HFFc6 (cell line): ENCODE measurements at regions not wholly inside any gene's neighbourhood (a gene's known extent, or its start where the extent isn't known, plus 50 kb on each side); places are given as distances from the start of the nearest gene placed in this dataset.
"Not testable (repeated sequence)": the region's sequence is repeated elsewhere in the genome, so short reads cannot be mapped to it uniquely, and the experiment has no call there.

Experiments used
- DNase-seq: peaks from one replicate; pipeline ENCODE4 v3.0.0-alpha.2; 2018
- H3K27ac Mint-ChIP-seq: 2 replicates; pipeline ENCODE4 v1.8.0; 2020; ENCODE audit warnings: mild to moderate bottlenecking, mixed read lengths
- H3K27me3 Mint-ChIP-seq: 2 replicates; pipeline ENCODE4 v1.8.0; 2021; ENCODE audit warnings: mild to moderate bottlenecking, moderate library complexity, mixed read lengths; ENCODE audit not compliant: insufficient read depth
- H3K36me3 Mint-ChIP-seq: 2 replicates; pipeline ENCODE4 v1.8.0; 2021; ENCODE audit warnings: low read depth, mixed read lengths
- H3K4me1 Mint-ChIP-seq: 2 replicates; pipeline ENCODE4 v1.8.0; 2020; ENCODE audit warnings: low read depth, mixed read lengths
- H3K4me3 Mint-ChIP-seq: 2 replicates; pipeline ENCODE4 v1.8.0; 2020; ENCODE audit warnings: mild to moderate bottlenecking, moderate library complexity, mixed read lengths
- H3K9me3 Mint-ChIP-seq: 2 replicates; pipeline ENCODE4 v1.8.0; 2020; ENCODE audit warnings: mild to moderate bottlenecking, mixed read lengths
- CTCF ChIP-seq: fragments of 200-600 bp; sonication (generic); IDR thresholded peaks from 2 replicates; pipeline ENCODE4 v1.5.0; 2021; ENCODE audit warnings: antibody characterized with exemption, mild to moderate bottlenecking

DNA sequence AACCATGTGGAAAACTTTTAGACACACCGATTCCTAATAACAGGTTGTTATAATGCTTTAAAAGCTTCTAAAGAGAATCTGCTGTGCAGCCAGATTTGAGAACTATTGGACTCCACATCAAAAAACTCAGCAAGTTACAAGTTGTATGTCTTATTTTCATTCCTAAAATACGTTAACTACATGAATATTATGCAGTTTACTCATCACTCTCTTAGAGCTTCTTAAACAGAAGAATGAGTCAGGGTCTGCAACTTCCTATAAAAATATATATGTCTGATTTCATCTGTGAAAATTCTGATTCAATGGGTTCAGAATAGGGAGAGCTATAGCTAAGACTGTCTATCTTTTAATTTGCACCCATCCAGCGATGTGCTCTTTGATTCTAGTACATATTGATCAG is 244.2 kb upstream of the EPHA3 start:
- no peaks in the 10 kb centered on the region; the same call in 1 of the 2 replicates for H3K4me1 Mint-ChIP-seq
- no peak for TF ChIP-seq CTCF
- DNase-seq: no peak
- no peaks in the 10 kb centered on the region; the same call in 1 of the 2 replicates for H3K27me3 Mint-ChIP-seq
- no peak overlapping the region for H3K27ac Mint-ChIP-seq
- H3K36me3 Mint-ChIP-seq: no peaks in the 10 kb centered on the region; the same call in 1 of the 2 replicates
- H3K9me3 Mint-ChIP-seq: peaks cover 25% of the 10 kb centered on the region
- no peak overlapping the region for H3K4me3 Mint-ChIP-seq

DNA sequence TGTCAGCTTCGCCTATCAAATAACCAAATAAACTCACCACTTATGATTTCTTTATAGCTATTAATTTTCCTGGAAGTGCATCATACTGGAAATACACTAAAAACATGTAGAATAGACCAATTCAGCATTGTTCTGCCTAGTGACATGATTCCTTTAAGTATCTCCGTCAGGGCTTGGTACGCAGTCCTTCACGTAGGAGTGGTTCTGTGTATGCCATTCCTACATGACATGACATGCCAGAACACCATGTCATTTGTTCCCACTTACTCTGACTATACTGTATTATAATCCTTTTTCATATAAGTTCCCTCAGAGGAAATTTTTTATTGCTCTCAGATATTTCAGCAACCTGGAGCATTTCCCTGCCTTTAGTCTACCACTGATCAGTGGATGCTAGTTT is 230.7 kb upstream of the EPHA3 start:
- no peaks in the 10 kb centered on the region for H3K4me1 Mint-ChIP-seq
- DNase-seq: no peak
- no peak for TF ChIP-seq CTCF
- H3K36me3 Mint-ChIP-seq: no peaks in the 10 kb centered on the region
- H3K27ac Mint-ChIP-seq: no peak overlapping the region
- H3K9me3 Mint-ChIP-seq: peaks cover 5% of the 10 kb centered on the region; the same call in 1 of the 2 replicates
- H3K27me3 Mint-ChIP-seq: no peaks in the 10 kb centered on the region
- H3K4me3 Mint-ChIP-seq: no peak overlapping the region

DNA sequence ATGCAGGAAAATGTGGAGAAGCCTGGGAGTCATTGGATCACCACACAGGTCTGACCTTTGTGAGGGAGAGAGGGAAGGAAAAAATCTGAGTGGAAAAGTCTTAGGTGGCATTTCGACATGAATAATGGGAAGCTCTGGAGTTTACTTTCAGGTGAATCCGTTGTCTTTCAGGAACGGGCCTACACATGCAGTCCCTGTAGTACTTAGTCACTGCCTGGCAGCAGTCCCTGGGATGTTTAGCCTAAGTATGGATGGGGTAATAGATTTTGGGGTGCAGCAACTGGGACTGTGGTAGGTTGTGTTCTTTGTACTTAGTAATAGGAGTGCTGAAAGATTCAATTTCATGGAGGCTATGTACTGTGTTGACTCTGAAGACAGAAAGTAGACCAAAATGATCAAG is 227.5 kb upstream of the EPHA3 start:
- H3K27ac Mint-ChIP-seq: no peak overlapping the region
- H3K4me1 Mint-ChIP-seq: no peaks in the 10 kb centered on the region
- no peaks in the 10 kb centered on the region for H3K27me3 Mint-ChIP-seq
- peaks cover 5% of the 10 kb centered on the region; the same call in 1 of the 2 replicates for H3K9me3 Mint-ChIP-seq
- no peaks in the 10 kb centered on the region for H3K36me3 Mint-ChIP-seq
- no peak for TF ChIP-seq CTCF
- H3K4me3 Mint-ChIP-seq: no peak overlapping the region
- DNase-seq: no peak

- H3K9me3 Mint-ChIP-seq: peaks cover 13% of the 10 kb centered on the region; the same call in 1 of the 2 replicates
- DNase-seq: no peak
- no peak overlapping the region for H3K27ac Mint-ChIP-seq
- H3K4me3 Mint-ChIP-seq: no peak overlapping the region
- no peaks in the 10 kb centered on the region for H3K4me1 Mint-ChIP-seq
- H3K36me3 Mint-ChIP-seq: no peaks in the 10 kb centered on the region
- no peaks in the 10 kb centered on the region for H3K27me3 Mint-ChIP-seq
- no peak for TF ChIP-seq CTCF
Measured at GRCh38 chr3:88882121-88882520, 225.3 kb upstream of the EPHA3 start.

GRCh38 chr3:88886624-88887023 is 220.8 kb upstream of the EPHA3 start:
- not testable (repeated sequence) for H3K27ac Mint-ChIP-seq, H3K27me3 Mint-ChIP-seq, H3K4me1 Mint-ChIP-seq, H3K4me3 Mint-ChIP-seq, H3K36me3 Mint-ChIP-seq, DNase-seq
- H3K9me3 Mint-ChIP-seq: peaks cover 22% of the 10 kb centered on the region

- Mint-ChIP-seq H3K4me3 (no peak overlapping the region), H3K27me3 (no peaks in the 10 kb centered on the region), H3K4me1 (no peaks in the 10 kb centered on the region), H3K9me3 (no peaks in the 10 kb centered on the region; the same call in 1 of the 2 replicates), H3K36me3 (no peaks in the 10 kb centered on the region), H3K27ac (no peak overlapping the region)
- TF ChIP-seq CTCF: no peak
- no peak for DNase-seq
Measured at GRCh38 chr3:88896026-88896425, 211.4 kb upstream of the EPHA3 start.
